ENCODE measurements at regions not wholly inside any gene's neighbourhood (a gene's known extent, or its start where the extent isn't known, plus 50 kb on each side); places are given as distances from the start of the nearest gene placed in this dataset.

GRCh38 chr13:106619688-106620555 lies 52.0 kb upstream of the ARGLU1 start:
- H3K9me3 ChIP-seq, result no peaks in the 10 kb centered on the region
- no peaks in the 10 kb centered on the region for H3K27me3 ChIP-seq
- peak in 1 of 3 donors; percentile 42 for DNase-seq
- ATAC-seq, result peak; percentile 93 to 95 (median 95)
- peaks cover 0 to 3% (median 0%) of the 10 kb centered on the region in 4 donors for H3K4me1 ChIP-seq
- intact Hi-C loops (cut with DNase I), result no loop called here
- WGBS (ENCODE audit: insufficient coverage, low coverage, low lambda C conversion rate, missing lambda C conversion rate), result 24% methylated on average over 10 of the region's 10 CpGs
- TF ChIP-seq CTCF (IDR thresholded peaks at IDR 0.05), result peak; percentile 64 to 79 (median 70)
- TF ChIP-seq POLR2A (IDR thresholded peaks at IDR 0.05), result no peak
- peak overlapping the region in 1 of 3 donors; percentile 7 for H3K27ac ChIP-seq
- no peaks in the 10 kb centered on the region for H3K36me3 ChIP-seq
- peak overlapping the region in 2 of 3 donors; percentile 18 to 25 for H3K4me3 ChIP-seq

MicroRNAs encoded in the stretch of these regions (microRNA counts, 767-probe panel; counts per million panel counts)
- 237 counts per million for microRNA hsa-miR-1267

Small RNA genes in the stretch of these regions (microRNA-seq; reads per million reads assigned to microRNA genes)
- 0 reads per million in 2 donors for gene MIR1267

Small RNA genes in the stretch of these regions (small RNA-seq; reads per million reads assigned to genes)
- gene MIR1267, result 0 reads per million in 2 experiments
- 0 to 0.10 reads per million in 2 experiments for gene SNORD31B
